HCT116 (cell line): ENCODE measurements at regions not wholly inside any gene's neighbourhood (a gene's known extent, or its start where the extent isn't known, plus 50 kb on each side); places are given as distances from the start of the nearest gene placed in this dataset.

Experiments
- EZH2 ChIP-seq: fragments of 200-600 bp; sonication (generic); IDR thresholded peaks from 2 replicates; pipeline ENCODE4 v1.6.1; 2017; ENCODE audit warnings: antibody characterized with exemption, mixed run types
- POLR2A ChIP-seq: IDR thresholded peaks from 2 replicates; pipeline ENCODE4 v1.7.0; 2011; ENCODE audit warnings: borderline replicate concordance; ENCODE audit not compliant: insufficient read depth, insufficient read length; ENCODE audit errors: extremely low read depth
- POLR2AphosphoS5 ChIP-seq: IDR thresholded peaks from 2 replicates; pipeline ENCODE4 v1.6.1; 2011; ENCODE audit warnings: mild to moderate bottlenecking, low read depth, low read length, moderate library complexity
- TF ChIP-seq, protein P1 (sequence below), 3 experiments: fragments of 200-600 bp in 1 of 3; sonication (generic) in 1 of 3; IDR thresholded peaks in 2 of 3; conservative IDR thresholded peaks in 1 of 3; 2 replicates each; pipeline ENCODE4 v1.5.1; 2012 to 2017; ENCODE audit warnings: low read depth in 2 of 3, low read length in 2 of 3, antibody characterized with exemption in 1 of 3, borderline replicate concordance in 1 of 3, control low read depth in 1 of 3, mild to moderate bottlenecking in 1 of 3, mixed read lengths in 1 of 3, mixed run types in 1 of 3, moderate library complexity in 1 of 3; ENCODE audit not compliant: insufficient read depth in 1 of 3

GRCh38 chrX:137245183-137245582 lies 211.4 kb upstream of the GPR101 start:
- TF ChIP-seq, protein P1, sequence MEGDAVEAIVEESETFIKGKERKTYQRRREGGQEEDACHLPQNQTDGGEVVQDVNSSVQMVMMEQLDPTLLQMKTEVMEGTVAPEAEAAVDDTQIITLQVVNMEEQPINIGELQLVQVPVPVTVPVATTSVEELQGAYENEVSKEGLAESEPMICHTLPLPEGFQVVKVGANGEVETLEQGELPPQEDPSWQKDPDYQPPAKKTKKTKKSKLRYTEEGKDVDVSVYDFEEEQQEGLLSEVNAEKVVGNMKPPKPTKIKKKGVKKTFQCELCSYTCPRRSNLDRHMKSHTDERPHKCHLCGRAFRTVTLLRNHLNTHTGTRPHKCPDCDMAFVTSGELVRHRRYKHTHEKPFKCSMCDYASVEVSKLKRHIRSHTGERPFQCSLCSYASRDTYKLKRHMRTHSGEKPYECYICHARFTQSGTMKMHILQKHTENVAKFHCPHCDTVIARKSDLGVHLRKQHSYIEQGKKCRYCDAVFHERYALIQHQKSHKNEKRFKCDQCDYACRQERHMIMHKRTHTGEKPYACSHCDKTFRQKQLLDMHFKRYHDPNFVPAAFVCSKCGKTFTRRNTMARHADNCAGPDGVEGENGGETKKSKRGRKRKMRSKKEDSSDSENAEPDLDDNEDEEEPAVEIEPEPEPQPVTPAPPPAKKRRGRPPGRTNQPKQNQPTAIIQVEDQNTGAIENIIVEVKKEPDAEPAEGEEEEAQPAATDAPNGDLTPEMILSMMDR (IDR thresholded peaks at IDR 0.05 in 2 of 3, conservative IDR thresholded peaks at IDR 0.05 in 1 of 3; ENCODE audit: borderline replicate concordance in 1 of 3, insufficient read depth in 1 of 3, low read depth in 2 of 3, low read length in 2 of 3), result no peak
- TF ChIP-seq POLR2A (no peak), POLR2AphosphoS5 (no peak), EZH2 (no peak)
